ENCODE measurements at regions not wholly inside any gene's neighbourhood (a gene's known extent, or its start where the extent isn't known, plus 50 kb on each side); places are given as distances from the start of the nearest gene placed in this dataset.

GRCh38 chr16:13325396-13325795, 424.0 kb downstream of the SHISA9 start:
- ChIA-PET SMC1A (ENCODE audit: uncharacterized antibody, unreplicated experiment) (no interaction called here), CTCF (no interaction called here), POLR2A (no interaction called here), RAD21 (ENCODE audit: unreplicated experiment) (no interaction called here)
- Histone ChIP-seq H3K4me3 (no peak overlapping the region), H3K4me1 (ENCODE audit: control insufficient read depth, insufficient read depth, low read length) (peaks cover 8% of the 10 kb centered on the region), H3K36me3 (ENCODE audit: control insufficient read depth in 2 of 2, insufficient read depth in 2 of 2, low read length in 1 of 2) (no peaks in the 10 kb centered on the region), H4K20me1 (ENCODE audit: control insufficient read depth, insufficient read depth) (no peaks in the 10 kb centered on the region), H3K79me2 (ENCODE audit: control insufficient read depth, insufficient read depth, low read length) (no peaks in the 10 kb centered on the region), H3K9me3 (replicated peaks; ENCODE audit: control insufficient read depth, insufficient read depth, low read length) (no peaks in the 10 kb centered on the region; the same call in 2 of the 3 replicates), H3K27me3 (replicated peaks in 1 of 2; ENCODE audit: control insufficient read depth in 2 of 2, insufficient read depth in 2 of 2, low read length in 1 of 2) (no peaks in the 10 kb centered on the region), H3K27ac (ENCODE audit: control insufficient read depth, insufficient read depth) (no peak overlapping the region), H3K9ac (ENCODE audit: control insufficient read depth, insufficient read depth, low read length) (no peak overlapping the region), H3K4me2 (ENCODE audit: control insufficient read depth, insufficient read depth) (no peak overlapping the region), H2AFZ (ENCODE audit: control insufficient read depth, low read depth, low read length) (no peak overlapping the region)
- intact Hi-C loops (cut with micrococcal nuclease; ENCODE audit: unreplicated experiment) = no loop called here
- no peak for TF ChIP-seq POLR2AphosphoS2 (IDR thresholded peaks at IDR 0.05; ENCODE audit: low read depth, low read length)
- TF ChIP-seq YBX1 (IDR thresholded peaks at IDR 0.05) = no peak
- TF ChIP-seq PKNOX1 (IDR thresholded peaks at IDR 0.05) = no peak
- TF ChIP-seq E2F4 (IDR thresholded peaks at IDR 0.05; ENCODE audit: low read depth, low read length) = no peak
- TF ChIP-seq NFYA (IDR thresholded peaks at IDR 0.05; ENCODE audit: borderline replicate concordance, low read depth, low read length) = no peak
- no peak for TF ChIP-seq POLR2AphosphoS5 (IDR thresholded peaks at IDR 0.05; ENCODE audit: low read length)
- no peak for TF ChIP-seq SRF (IDR thresholded peaks at IDR 0.05; ENCODE audit: low read depth in 2 of 2, low read length in 2 of 2)
- TF ChIP-seq STAT1 (conservative IDR thresholded peaks at IDR 0.05) = no peak
- TF ChIP-seq RCOR1 (conservative IDR thresholded peaks at IDR 0.05; ENCODE audit: low read depth, low read length) = no peak
- TF ChIP-seq GABPA (IDR thresholded peaks at IDR 0.05; ENCODE audit: low read depth) = no peak
- no peak for TF ChIP-seq CBX5 (IDR thresholded peaks at IDR 0.05; ENCODE audit: low read depth)
- no peak for TF ChIP-seq DPF2 (IDR thresholded peaks at IDR 0.05)
- ATAC-seq (no peak), FAIRE-seq (no peak), DNase-seq (ENCODE audit: low read depth, low spot score) (no peak)
- 47% methylated on average over 5 of the region's 5 CpGs for WGBS (ENCODE audit: insufficient coverage, insufficient replicate concordance, low lambda C conversion rate, missing lambda C conversion rate)
- in situ Hi-C loops (cut with MboI) = no loop called here
- BruUV-seq (replicated peaks) = no TSS peak
